Esophagus muscularis mucosa (tissue), 4 donors: ENCODE measurements at regions not wholly inside any gene's neighbourhood (a gene's known extent, or its start where the extent isn't known, plus 50 kb on each side); places are given as distances from the start of the nearest gene placed in this dataset.

Experiments used
- DNase-seq: peaks from one replicate; pipeline ENCODE4 v3.0.0-alpha.2; 2017; ENCODE audit errors: extremely low spot score
- H3K27ac ChIP-seq, 4 donors: fragments of 200-600 bp; sonication (generic); replicated peaks in 1 of 4; 1 replicate in 3 of 4; 2 replicates in 1 of 4; pipeline ENCODE4 v1.5.1; 2016 to 2019; ENCODE audit warnings: mild to moderate bottlenecking in 1 of 4
- H3K27me3 ChIP-seq, 4 donors: fragments of 200-600 bp; sonication (generic); one replicate each; pipeline versions ENCODE4 v1.5.1 to v1.6.0; 2016 to 2019
- H3K36me3 ChIP-seq, 4 donors: fragments of 200-600 bp; sonication (generic); one replicate each; pipeline ENCODE4 v1.5.1; 2016 to 2019
- H3K4me1 ChIP-seq, 4 donors: fragments of 200-600 bp; sonication (generic); one replicate each; pipeline ENCODE4 v1.5.1; 2016 to 2019
- H3K4me3 ChIP-seq, 4 donors: fragments of 200-600 bp; sonication (generic); 1 replicate in 2 of 4; 2 replicates in 2 of 4; pipeline ENCODE4 v1.5.1; 2016 to 2019; ENCODE audit warnings: mild to moderate bottlenecking in 4 of 4, moderate library complexity in 1 of 4
- H3K9me3 ChIP-seq, 4 donors: fragments of 200-600 bp; sonication (generic); 1 replicate in 3 of 4; 2 replicates in 1 of 4; pipeline ENCODE4 v1.5.1; 2016 to 2019
- CTCF ChIP-seq, 3 experiments: fragments of 200-600 bp in 2 of 3; fragments of 450-650 bp in 1 of 3; sonication (generic) in 2 of 3; IDR thresholded peaks; one replicate each; pipeline ENCODE4 v1.5.1; 2017 to 2019; ENCODE audit warnings: antibody characterized with exemption in 3 of 3, mild to moderate bottlenecking in 2 of 3, moderate library complexity in 1 of 3
- EP300 ChIP-seq: sonication (generic); formaldehyde crosslinking; IDR thresholded peaks from one replicate; pipeline ENCODE4 v1.6.1; 2017; ENCODE audit warnings: antibody characterized with exemption
- POLR2A ChIP-seq: fragments of 450-650 bp; IDR thresholded peaks from one replicate; pipeline ENCODE4 v1.6.1; 2017; ENCODE audit warnings: antibody characterized with exemption, moderate library complexity, mild to moderate bottlenecking, low read depth
- POLR2AphosphoS5 ChIP-seq, 2 donors: sonication (generic); formaldehyde crosslinking; IDR thresholded peaks; one replicate each; pipeline ENCODE4 v1.6.1; 2017; ENCODE audit warnings: antibody characterized with exemption in 2 of 2
- WGBS: methylation state at CpG from one replicate; pipeline ENCODE4 v1.1.5; 2018; 5-methylcytosine and 5-hydroxymethylcytosine counted together
- intact Hi-C: fragments of 100-400 bp; cut with DNase I; formaldehyde crosslinking; loops from one replicate; pipeline ENCODE4 v1.15.1; 2023

- TF ChIP-seq EP300 (no peak), POLR2AphosphoS5 (IDR thresholded peaks at IDR 0.05) (no peak), CTCF (IDR thresholded peaks at IDR 0.05) (no peak), POLR2A (no peak)
Measured at GRCh38 chr2:142693171-142693950, 184.1 kb upstream of the KYNU start.

GRCh38 chr2:142688856-142689605 is 188.4 kb upstream of the KYNU start:
- WGBS = 86% methylated on average over 4 of the region's 4 CpGs
- H3K36me3 ChIP-seq = no peaks in the 10 kb centered on the region
- H3K4me3 ChIP-seq = no peak overlapping the region
- no peaks in the 10 kb centered on the region for H3K27me3 ChIP-seq
- DNase-seq = no peak
- no peak overlapping the region for H3K27ac ChIP-seq
- no peaks in the 10 kb centered on the region for H3K9me3 ChIP-seq
- H3K4me1 ChIP-seq = no peaks in the 10 kb centered on the region
- TF ChIP-seq CTCF (IDR thresholded peaks at IDR 0.05) (no peak), POLR2A (no peak), POLR2AphosphoS5 (IDR thresholded peaks at IDR 0.05) (no peak), EP300 (no peak)
- intact Hi-C loops = loop anchor here (10.0 kb wide), 1 partner anchor 296 kb away; no protein-coding TSS in a partner anchor

More at GRCh38 chr2:142693171-142693950, 184.1 kb upstream of the KYNU start:
- Histone ChIP-seq H3K27me3 (no peaks in the 10 kb centered on the region), H3K4me3 (no peak overlapping the region), H3K4me1 (no peaks in the 10 kb centered on the region), H3K27ac (no peak overlapping the region), H3K9me3 (no peaks in the 10 kb centered on the region), H3K36me3 (no peaks in the 10 kb centered on the region)
- 55% methylated on average over 4 of the region's 4 CpGs for WGBS
- DNase-seq = no peak
- intact Hi-C loops = no loop called here

DNA sequence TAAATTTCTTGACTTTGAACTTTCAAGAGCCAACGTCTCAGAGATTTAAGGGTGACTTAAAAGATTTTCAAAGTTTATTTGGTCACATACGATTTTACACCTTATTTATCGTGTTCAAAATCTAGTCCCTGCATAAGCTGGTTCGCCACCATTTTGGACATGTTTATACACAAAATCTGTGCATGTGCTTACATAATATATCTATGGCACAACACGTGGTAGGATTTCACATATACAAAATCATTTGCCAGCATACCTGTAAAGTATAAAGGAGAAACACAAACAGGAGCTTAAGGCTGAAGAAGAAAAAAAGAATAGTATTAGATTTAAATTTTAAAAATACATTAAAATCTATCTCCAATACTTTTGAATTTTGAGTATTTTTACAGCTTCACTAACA is 190.0 kb upstream of the KYNU start:
- intact Hi-C loops = loop anchor here (10.0 kb wide), 1 partner anchor 297 kb away; no protein-coding TSS in a partner anchor

GRCh38 chr2:142687075-142687474 is 190.4 kb upstream of the KYNU start:
- Histone ChIP-seq H3K9me3 (no peaks in the 10 kb centered on the region), H3K4me3 (no peak overlapping the region), H3K4me1 (no peaks in the 10 kb centered on the region), H3K36me3 (no peaks in the 10 kb centered on the region), H3K27ac (no peak overlapping the region), H3K27me3 (no peaks in the 10 kb centered on the region)
- DNase-seq = no peak
- TF ChIP-seq POLR2A (no peak), EP300 (no peak), POLR2AphosphoS5 (IDR thresholded peaks at IDR 0.05) (no peak), CTCF (IDR thresholded peaks at IDR 0.05) (no peak)
- intact Hi-C loops = loop anchor here (10.0 kb wide), 1 partner anchor 298 kb away; no protein-coding TSS in a partner anchor
- 75% methylated on average over 4 of the region's 4 CpGs for WGBS

More for the DNA sequence above, 190.0 kb upstream of the KYNU start:
- no peaks in the 10 kb centered on the region for H3K9me3 ChIP-seq
- H3K4me3 ChIP-seq = no peak overlapping the region
- no peak for TF ChIP-seq EP300
- TF ChIP-seq POLR2AphosphoS5 (IDR thresholded peaks at IDR 0.05) = no peak
- TF ChIP-seq POLR2A = no peak
- no peak for TF ChIP-seq CTCF (IDR thresholded peaks at IDR 0.05)
- no peak for DNase-seq
- no peaks in the 10 kb centered on the region for H3K36me3 ChIP-seq
- H3K27ac ChIP-seq = no peak overlapping the region
- H3K27me3 ChIP-seq = no peaks in the 10 kb centered on the region
- H3K4me1 ChIP-seq = no peaks in the 10 kb centered on the region
- WGBS = 66% methylated on average over 5 of the region's 5 CpGs
